ENCODE measurements at regions not wholly inside any gene's neighbourhood (a gene's known extent, or its start where the extent isn't known, plus 50 kb on each side); places are given as distances from the start of the nearest gene placed in this dataset.

- no peak for TF ChIP-seq POLR2A (IDR thresholded peaks at IDR 0.05)
- no peak for TF ChIP-seq CTCF (IDR thresholded peaks at IDR 0.05)
- ATAC-seq (no peak), DNase-seq (no peak)
- no peaks in the 10 kb centered on the region for H3K36me3 ChIP-seq
- no peaks in the 10 kb centered on the region for H3K9me3 ChIP-seq
- no peak overlapping the region for H3K4me3 ChIP-seq
- 79 to 85% (median 83%) methylated on average over 3 of the region's 3 CpGs for WGBS, 4 donors
- H3K4me1 ChIP-seq = peaks cover 0 to 9% (median 0%) of the 10 kb centered on the region in 12 donors
- no peak overlapping the region for H3K27ac ChIP-seq
- H3K27me3 ChIP-seq = no peaks in the 10 kb centered on the region
- intact Hi-C loops (cut with DNase I) = loop anchor here in 7 of 10 donors (10.0 kb wide), 5 partner anchors 58 to 538 kb away; no protein-coding TSS in a partner anchor
Measured at GRCh38 chr3:59316688-59317275, 267.0 kb upstream of the CFAP20DC start.

- Histone ChIP-seq H3K27ac (no peak overlapping the region), H3K9me3 (no peaks in the 10 kb centered on the region), H3K4me1 (peaks cover 0 to 8% (median 0%) of the 10 kb centered on the region in 12 donors), H3K36me3 (no peaks in the 10 kb centered on the region), H3K4me3 (no peak overlapping the region), H3K27me3 (no peaks in the 10 kb centered on the region)
- TF ChIP-seq POLR2A (IDR thresholded peaks at IDR 0.05) (no peak), CTCF (IDR thresholded peaks at IDR 0.05) (peak; percentile 34 to 60 (median 51))
- WGBS, 4 donors = 33 to 45% (median 42%) methylated on average over 2 of the region's 2 CpGs
- DNase-seq (peak; percentile 20 to 70 (median 55)), ATAC-seq (peak; percentile 88 to 96 (median 96))
- intact Hi-C loops (cut with DNase I) = loop anchor here in 7 of 10 donors (2.0 to 10.0 kb wide), 7 partner anchors 61 to 544 kb away; no protein-coding TSS in a partner anchor
Measured at GRCh38 chr3:59313365-59313764, 263.5 kb upstream of the CFAP20DC start.

- Histone ChIP-seq H3K4me1 (peaks cover 0 to 8% (median 0%) of the 10 kb centered on the region in 12 donors), H3K27me3 (no peaks in the 10 kb centered on the region), H3K36me3 (no peaks in the 10 kb centered on the region), H3K4me3 (no peak overlapping the region), H3K27ac (no peak overlapping the region), H3K9me3 (no peaks in the 10 kb centered on the region)
- TF ChIP-seq CTCF (IDR thresholded peaks at IDR 0.05) (no peak), POLR2A (IDR thresholded peaks at IDR 0.05) (no peak)
- intact Hi-C loops (cut with DNase I) = loop anchor here in 7 of 10 donors (5.0 to 10.0 kb wide), 6 partner anchors 64 to 546 kb away; no protein-coding TSS in a partner anchor
- ATAC-seq = no peak
- DNase-seq = no peak
- 75 to 87% (median 78%) methylated on average over 3 of the region's 3 CpGs for WGBS, 4 donors
Measured at GRCh38 chr3:59311231-59311630, 261.4 kb upstream of the CFAP20DC start.

- 86 to 93% (median 90%) methylated on average over 2 of the region's 2 CpGs for WGBS, 4 donors
Measured at GRCh38 chr3:59310736-59311135, 260.9 kb upstream of the CFAP20DC start.

More at GRCh38 chr3:59310736-59311135, 260.9 kb upstream of the CFAP20DC start:
- Histone ChIP-seq H3K27ac (no peak overlapping the region), H3K9me3 (no peaks in the 10 kb centered on the region), H3K36me3 (no peaks in the 10 kb centered on the region), H3K27me3 (no peaks in the 10 kb centered on the region), H3K4me1 (peaks cover 0 to 8% (median 0%) of the 10 kb centered on the region in 12 donors), H3K4me3 (no peak overlapping the region)
- intact Hi-C loops (cut with DNase I) = loop anchor here in 7 of 10 donors (5.0 to 10.0 kb wide), 6 partner anchors 64 to 547 kb away; no protein-coding TSS in a partner anchor
- ATAC-seq (no peak), DNase-seq (no peak)
- TF ChIP-seq POLR2A (IDR thresholded peaks at IDR 0.05) = no peak

Data from heart left ventricle (tissue), 16 donors.